Stimulated activated CD4-positive, alpha-beta T cell treated with anti-CD3 and anti-CD28 coated beads, Interleukin-1b, Interleukin-23, amount 100 ng/mL, for 4 hours (primary cell): ENCODE measurements at regions not wholly inside any gene's neighbourhood (a gene's known extent, or its start where the extent isn't known, plus 50 kb on each side); places are given as distances from the start of the nearest gene placed in this dataset.
"Not testable (repeated sequence)": the region's sequence is repeated elsewhere in the genome, so short reads cannot be mapped to it uniquely, and the experiment has no call there.

ENCODE experiments used
- DNase-seq, 2 donors: peaks; one replicate each; pipeline ENCODE4 v3.0.0-alpha.2; 2020; ENCODE audit warnings: low read depth in 2 of 2

DNA sequence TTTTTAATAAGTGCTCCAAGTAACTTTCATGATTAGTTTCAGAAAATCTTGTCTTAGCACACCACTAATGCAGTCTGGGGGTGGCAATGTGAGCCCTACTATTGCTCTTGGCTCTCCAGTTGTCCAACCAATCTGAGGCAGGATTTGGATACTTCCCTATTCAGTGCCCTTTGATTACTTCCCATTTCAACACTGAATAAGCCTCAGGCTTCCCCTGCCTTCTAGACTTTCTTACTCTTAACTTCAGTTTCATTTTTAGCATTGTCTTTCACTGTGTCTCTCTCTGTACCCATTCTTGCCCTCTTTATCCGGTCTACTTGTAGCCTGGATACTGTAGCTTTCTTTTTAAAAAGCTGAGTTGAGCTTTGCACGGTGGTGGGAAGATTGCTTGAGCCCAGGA is 186.1 kb downstream of the C9orf152 start:
- no peak for DNase-seq

DNA sequence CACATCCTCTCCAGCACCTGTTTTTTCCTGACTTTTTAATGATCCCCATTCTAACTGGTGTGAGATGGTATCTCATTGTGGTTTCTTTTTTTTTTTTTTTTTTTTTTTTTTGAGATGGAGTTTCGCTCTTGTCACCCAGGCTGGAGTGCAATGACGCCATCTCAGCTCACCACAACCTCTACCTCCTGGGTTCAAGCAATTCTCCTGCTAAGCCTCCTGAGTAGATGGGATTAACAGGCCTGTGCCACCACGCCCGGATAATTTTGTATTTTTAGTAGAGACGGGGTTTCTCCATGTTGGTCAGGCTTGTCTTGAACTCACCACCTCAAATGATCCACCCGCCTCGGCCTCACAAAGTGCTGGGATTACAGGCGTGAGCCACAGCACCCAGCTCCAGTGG is 184.7 kb downstream of the C9orf152 start:
- not testable (repeated sequence) for DNase-seq

DNA sequence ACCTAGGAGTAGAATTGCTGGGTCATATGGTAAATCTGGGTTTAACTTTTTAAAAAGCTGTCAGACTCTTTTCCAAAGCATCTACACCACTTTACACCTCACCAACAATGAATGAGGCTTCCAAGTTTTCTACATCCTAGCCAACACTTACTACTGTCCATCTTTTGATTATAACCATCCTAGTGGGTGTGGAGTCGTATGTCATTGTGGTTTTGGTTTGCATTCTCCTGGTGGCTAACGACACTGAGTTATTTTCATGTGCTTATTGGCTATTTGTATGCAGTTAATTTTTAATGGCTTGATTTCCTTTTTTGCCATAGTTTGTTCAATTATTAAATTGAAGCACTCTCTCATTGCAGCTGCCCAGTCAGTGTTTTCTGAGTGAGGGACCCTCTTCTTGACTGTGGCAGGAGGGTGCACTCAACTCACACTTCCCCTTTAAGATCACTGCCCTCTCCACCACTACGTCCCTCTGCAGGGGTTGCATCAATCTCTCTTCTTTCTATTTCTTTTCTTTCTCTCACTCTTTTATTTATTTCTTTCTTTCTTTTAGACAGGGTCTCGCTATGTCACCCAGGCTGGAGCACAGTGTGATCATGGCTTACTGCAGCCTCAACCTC is 182.3 kb downstream of the C9orf152 start:
- no peak for DNase-seq

DNA sequence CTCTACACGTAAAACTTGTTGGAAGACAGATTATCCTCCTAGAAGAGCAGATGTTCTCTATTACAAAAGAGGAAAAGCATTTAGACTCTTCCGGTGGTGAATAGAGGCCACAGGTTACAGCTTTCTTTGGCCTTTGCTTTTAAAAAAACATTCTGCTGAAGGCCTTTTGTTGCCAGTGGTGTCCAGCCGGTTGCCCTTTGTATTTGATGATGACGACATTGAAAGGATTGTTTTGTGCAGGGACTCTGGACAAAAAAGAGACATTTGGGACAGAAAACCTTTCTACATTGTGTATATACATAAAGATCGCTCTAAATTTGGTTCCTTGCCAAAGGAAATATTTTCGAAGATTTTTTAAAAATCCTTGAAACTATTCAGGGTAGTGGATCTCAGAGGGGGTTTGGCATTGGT is 180.3 kb downstream of the C9orf152 start:
- no peak for DNase-seq

DNA sequence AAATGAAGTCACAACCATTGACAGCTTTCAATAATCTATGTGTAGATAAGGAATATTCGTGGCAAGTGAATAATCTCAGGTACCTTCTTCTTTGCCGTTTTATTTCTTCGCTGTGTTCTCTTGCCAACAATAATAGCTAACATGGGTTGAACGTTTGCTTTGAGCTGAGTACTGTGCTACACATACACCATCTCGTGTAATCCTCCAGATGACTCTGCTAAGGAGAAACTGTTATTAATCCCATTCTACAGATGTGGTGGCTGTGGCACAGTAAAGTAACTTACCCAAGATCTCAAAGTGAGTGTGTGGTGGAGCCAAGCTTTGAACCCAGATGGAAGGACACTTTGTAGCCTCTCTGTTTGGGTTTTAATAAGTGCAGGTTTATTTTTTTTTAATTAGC is 179.7 kb downstream of the C9orf152 start:
- DNase-seq = no peak

DNA sequence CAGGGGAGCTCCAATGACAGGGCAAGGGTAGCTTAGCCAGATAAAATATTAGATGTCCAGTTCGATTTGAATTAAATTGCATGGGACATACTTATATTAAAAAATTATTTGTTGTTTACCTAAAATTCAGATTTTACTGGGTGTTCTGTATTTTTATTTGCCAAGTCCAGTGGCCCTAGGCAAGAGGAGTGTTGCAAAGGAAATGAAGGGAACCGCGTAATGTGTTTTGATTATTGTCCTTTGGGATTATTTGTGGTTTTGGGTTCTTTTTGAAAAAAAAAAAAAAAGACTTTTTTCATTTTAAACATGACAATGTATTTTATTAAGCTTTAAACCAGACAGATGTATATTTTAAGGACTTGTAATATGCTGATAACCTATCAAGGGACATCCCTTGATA is 179.3 kb downstream of the C9orf152 start:
- no peak for DNase-seq

DNA sequence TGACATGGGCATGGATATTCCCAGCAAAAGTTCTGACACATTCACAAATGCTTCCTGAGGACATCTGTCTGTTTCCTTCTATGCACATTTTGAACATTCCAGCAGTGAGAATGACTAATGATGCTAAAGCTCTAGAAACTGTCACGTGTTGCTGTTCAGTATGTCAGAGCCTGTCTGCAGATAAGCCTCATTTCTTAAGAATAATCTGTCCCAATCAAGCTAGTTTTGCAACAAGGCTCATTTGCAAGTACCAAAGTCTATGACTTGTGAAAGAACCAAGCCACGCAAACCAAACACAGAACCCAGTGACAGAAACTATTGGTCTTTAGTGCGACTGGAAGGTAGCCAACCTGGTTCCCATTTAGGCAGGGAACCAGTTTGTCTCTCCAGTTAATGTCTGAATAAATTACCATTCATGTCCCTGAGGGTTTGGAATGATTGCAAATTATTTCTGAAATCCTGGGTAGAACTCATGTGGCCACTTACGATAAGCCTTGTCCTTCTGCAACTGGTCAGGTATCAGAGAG is 178.5 kb downstream of the C9orf152 start:
- no peak for DNase-seq

DNA sequence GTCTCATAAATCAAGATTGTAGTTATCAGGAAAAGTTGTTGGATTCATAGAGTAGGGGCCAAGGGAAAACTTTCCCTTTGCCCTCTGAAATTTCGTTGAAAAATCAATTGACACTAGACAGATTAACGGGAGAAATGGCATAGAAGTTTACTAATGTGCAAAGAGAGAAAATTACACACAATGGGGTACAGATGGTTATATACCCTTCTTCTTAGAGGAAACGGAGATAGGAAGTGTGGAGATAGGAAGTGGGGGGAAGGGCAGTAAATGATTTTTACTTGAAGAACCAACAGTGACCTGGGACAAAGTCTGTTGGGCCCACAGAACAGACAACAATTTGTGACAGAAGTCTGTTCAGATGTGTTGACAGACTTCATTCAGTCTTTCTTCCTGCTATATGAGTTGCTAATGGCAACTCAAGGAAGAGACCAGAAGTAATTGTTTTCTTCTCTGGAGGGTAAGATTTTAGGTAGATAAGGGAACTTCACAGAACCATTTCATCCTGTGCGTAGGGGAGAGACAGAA is 177.9 kb downstream of the C9orf152 start:
- DNase-seq = no peak

DNA sequence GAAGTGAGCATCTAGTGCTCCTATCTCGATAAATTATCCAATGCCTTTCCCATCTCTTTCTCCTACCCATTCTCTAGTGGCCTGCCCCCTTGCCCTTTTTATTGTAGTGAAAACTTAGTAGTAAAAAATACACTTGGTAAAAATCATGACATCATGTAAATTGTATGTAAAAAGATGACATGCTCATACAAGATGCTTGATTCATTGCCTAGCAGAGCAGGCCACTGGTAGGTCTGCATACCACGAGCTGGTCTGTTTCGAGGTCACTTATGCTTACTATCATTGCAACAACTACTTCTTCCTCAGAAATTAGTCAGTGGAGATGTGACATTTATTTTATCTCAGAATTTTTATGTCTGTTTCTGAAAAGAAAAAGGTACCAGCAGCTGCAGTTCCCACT is 177.3 kb downstream of the C9orf152 start:
- DNase-seq = no peak

DNA sequence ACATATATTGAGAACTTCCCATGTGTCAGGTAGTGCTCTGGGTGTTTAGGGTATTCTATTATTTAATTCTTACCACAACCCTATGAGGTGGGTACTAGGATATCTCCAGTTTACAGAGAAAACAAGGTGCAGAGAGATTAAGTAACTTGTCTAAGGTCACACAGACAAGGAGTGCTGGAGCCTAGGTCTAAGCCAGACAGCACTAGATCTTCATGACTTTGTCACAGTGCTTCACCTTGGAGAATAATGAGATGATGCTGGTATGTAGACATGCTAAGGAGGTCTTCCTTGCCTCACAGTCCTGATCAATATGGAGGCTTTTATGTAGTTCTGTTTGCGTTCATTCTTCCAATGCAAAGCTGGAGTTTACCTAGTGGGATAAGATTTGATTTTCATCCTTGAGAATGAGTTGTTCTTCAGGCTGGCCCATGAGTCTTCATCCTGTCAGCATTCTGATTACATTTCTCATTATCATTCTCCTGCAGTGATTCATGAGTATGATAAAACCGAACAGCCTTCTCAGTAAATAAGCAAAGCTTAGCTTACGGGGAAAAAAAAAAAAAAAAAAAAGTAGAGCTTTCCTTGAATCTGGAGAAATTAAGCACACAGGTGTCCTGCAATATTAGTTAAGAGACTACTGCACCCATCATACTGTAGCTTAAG is 176.3 kb downstream of the C9orf152 start:
- DNase-seq = no peak

DNA sequence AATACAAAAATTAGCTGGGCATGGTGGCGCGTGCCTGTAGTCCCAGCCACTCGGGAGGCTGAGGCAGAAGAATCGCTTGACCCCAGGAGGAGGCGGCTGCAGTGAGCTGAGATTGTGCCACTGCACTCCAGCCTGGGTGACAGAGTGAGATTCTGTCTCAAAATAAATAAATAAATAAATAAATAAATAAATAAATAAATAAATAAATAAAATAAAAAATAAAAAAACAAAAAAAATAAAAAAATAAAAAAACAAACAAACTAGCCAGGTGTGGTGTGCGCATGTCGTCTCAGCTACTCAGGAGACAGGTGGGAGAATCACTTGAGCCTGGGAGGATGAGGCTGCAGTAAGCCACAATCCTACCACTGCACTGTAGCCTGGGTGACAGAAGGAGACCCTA is 175.4 kb downstream of the C9orf152 start:
- not testable (repeated sequence) for DNase-seq

DNA sequence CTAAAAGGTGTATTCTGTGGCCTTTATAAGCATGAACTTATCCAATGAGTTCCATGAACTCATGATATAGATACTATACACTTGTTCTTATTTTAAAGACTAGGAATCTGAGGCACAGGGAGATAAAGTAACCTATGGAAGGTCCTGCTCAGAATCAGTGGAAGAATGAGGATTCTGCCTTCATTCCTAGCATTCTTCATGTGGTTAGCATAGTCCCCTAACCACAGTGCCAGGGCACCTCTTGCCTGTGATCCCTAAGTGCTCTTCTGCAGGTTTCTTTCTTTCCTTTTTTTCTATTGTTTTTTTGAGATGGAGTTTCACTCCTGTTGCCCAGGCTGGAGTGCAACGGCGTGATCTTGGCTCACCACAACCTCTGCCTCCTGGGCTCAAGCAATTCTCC is 174.1 kb downstream of the C9orf152 start:
- no peak for DNase-seq

DNA sequence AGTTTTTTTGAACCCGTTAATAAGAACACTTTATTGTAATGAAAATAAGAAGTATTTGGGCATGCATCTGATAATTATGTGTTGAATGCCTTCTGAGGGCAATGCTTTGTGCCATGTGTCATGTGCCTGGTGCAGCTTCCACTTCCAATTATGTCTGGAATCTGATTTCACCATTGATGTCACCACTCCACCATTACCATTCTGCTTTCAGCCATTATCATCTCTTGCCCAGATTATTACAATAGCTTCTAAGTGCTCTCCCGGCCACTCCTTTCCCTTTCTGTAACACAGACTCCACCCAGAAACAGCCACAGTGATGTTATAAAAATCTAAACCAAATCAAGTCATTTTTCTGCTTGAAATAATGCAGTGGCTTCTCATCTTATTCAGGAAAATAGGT is 171.7 kb downstream of the C9orf152 start:
- DNase-seq = no peak

DNA sequence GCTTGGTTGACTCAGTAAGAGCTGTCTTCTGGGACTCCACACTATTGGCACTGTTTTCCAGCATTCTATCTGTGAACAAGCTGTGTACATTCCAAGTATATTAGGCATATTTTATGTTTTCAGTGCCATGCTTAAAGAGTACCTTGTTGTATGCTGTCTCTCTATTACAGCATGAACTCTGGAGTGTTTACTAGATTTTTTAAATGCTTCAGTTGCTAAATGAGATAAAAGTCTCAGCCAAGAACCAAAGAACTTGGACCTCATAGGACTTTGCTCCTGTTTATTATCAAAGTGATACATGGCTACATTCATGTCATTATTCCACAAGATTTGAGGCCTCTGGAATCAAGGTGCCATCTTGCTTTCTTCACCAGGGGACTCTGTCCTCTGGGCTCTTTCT is 167.2 kb downstream of the C9orf152 start:
- no peak for DNase-seq

DNA sequence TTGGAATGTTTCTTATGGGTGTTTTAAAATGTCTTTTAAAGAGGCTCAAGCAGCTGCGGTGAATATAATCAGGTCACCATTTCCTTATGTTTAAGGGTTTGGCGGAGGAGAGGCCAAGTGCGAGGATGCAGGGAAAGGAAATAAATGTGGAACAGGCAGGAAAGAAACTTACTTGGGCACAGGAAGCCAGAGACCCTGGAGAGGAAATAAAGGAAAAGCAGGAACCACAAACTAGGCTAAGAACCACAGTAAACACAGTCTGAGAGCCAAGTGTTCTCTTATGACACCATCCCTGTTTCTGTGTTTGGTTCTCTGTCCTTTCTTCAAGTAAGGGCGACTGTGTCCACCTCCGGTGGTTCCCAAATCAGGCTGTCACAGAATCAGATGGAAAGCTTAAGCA is 166.5 kb downstream of the C9orf152 start:
- no peak for DNase-seq

DNA sequence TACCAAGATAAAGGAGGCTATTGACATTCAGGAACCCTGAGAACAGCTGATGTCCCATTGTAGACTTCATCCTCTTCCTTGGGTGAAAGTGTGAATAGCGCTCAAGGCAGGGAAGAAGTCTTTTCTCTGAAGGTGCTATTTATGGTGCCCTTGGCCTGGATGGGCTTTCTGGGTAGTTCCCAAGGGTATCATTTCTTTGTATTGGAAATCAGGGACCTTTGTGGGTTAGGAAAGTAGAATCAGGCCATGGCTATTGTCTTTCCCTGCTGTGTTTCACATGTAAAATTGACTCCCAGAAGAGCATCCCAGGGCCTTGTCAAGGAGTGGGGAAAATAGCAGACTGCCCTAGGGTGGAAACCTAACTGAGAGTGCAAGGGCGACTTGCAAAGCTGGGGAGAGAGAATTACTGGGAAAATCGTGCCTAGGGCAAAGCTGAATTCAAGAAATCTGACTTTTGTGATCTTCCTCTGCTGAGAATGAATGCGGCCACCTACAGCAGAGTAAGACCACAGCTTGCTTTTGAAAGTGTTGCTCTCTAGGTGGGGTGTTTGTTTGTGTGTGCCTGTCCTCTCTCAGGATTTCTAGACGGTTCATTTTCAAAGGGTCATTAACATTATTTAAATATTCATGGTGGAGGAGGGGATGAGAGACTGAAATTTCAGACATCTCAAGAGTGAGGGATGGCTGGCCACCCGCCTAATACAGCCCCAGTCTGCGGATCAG is 160.6 kb downstream of the C9orf152 start:
- DNase-seq = no peak

DNA sequence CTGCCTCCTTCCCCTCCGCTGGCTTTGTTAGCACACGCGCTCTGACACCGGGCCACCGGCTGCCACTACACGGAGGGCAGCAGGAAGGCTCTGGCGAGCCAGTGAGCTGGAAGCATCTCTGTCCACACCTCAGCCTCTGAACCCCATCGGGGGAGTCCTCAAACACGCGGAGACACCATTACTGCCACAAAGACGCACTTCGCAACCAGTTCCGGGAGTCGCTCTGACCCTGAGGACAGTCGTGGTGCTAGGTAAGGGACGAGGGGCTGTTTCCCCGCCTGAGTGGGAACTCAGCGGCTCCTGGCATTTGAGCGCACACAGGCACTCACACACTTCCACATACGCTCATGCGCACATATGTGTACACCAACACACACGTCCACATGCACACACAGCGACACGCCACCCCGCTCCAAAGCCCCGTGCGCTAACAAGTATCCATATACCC is 160.0 kb downstream of the C9orf152 start:
- DNase-seq = no peak

DNA sequence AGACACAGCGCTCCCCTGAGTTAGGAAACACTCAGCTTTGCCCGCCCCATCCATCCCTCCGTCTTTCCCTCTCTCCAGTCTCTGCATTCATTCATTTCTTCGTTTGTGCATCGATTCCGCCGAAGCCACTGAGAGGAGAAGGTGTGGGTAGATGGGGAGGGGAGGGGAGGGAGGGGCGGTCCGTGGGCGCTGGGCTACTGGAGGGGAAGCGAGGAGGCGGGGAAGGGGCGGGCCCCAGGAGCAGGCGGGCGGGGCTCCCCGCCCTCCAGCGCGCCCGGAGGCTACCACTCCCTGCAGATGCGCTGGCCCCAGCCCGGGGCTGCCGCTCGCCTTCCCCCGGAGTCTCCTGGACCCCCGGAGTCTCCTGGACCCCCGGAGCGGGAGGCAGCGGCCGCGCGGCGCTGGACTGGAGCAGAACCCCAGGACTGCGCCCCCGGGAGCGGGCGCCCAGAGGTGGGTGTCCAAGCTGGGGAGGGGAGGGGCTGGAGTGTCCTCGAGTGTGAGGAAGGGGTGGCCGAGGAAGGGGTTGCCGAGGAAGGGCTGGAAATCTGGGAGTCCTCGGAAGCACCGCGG is 159.5 kb downstream of the C9orf152 start:
- DNase-seq = peak; percentile 80 to 81

DNA sequence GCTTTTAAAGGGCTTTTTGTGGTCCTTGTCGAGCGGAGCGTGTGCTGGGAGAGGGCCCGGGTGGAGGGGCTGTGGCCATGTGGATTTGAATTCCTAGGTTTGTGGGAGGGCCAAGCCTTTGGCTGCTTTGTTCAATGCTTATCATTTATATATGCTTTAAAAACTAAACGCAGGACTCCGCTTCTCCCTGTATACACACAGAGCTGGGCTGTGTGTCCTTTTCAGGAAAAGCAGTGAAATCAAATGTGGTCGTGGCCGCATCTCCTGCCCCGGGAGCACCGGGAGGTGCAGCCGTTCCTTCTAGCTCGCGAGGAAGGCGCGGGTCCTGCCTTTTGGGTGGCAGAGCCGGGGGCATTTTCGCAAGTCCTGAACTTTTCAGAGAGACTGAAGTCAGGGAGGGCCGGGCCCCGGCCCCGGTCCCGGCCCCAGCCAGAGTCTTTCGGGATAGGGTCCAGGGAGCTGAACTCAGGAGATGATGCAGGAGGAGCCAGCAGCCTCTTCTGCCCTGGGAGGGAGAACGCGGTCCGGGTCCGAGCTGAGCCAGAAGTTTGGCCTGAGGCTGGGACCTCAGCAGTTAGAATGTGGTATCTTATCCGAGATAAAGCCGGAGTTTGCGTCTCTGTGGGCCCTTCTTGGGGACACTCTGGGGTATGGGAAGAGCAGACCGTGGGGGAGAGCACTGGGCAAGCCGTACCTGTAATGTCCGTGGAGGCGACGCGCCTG is 158.8 kb downstream of the C9orf152 start:
- DNase-seq = peak in 1 of 2 donors; percentile 3

DNA sequence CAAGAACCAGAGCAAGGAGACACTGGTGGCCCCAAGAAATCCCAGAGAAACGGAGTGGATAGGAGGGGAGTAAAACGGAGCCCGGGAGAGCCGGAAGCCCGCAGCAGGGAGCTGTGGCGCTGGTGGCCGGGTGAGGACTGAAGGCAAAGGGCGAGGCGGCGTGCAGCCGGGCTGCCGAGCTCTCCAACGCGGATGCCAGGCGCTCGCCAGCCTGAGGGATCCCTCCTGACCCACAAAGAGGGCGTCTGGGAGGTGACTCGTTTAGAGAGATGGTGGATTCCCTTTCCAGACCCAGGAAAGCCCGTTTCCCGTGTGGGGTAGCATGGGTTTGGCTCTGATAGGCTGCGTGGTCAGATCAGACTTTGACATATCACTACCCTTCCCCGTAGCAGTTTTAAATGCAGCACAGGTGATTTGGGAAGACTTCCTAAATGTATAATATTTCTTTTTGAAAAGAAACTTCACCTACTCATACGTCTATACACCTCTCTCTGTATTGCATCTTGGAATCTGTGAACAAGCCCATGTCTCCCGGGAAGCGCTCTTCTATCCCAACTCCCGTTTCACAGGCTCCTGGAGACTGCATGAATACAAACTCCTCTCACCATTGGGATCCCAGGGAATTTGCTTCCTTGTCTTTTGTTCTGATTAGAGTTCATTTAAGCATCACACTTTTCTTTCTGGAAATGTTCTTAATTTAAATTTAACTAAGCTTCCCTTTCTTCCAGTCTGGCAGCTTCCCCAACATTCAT is 158.1 kb downstream of the C9orf152 start:
- DNase-seq = peak in 1 of 2 donors; percentile 6

DNA sequence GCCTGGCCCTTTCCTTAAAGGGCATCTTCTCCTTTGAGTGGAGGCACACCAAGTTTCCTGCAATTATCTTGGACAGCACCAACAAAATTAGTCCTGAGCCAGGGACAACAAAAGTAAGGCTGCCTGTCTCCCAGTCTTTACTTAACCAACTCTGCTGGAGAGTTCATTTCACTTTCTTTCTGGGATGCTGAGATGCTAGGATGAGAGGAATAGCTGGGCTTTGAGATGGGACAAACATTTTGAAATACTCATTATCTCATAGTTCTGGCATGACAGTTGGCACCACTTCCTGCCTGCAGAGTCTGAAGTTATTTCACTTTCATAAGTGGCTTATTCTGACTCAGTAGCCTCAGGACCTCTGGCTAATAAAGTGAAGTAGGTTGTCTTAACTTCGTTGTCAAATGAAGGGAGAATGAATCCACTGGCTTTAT is 157.0 kb downstream of the C9orf152 start:
- no peak for DNase-seq
